NCI-H1417 (cell line): ENCODE measurements at regions not wholly inside any gene's neighbourhood (a gene's known extent, or its start where the extent isn't known, plus 50 kb on each side); places are given as distances from the start of the nearest gene placed in this dataset.
"Not testable (repeated sequence)": the region's sequence is repeated elsewhere in the genome, so short reads cannot be mapped to it uniquely, and the experiment has no call there.

Source experiments
- DNase-seq, 3 experiments: peaks; one replicate each; lab custom pipeline; 2025; lab: John Stamatoyannopoulos, UW

DNA sequence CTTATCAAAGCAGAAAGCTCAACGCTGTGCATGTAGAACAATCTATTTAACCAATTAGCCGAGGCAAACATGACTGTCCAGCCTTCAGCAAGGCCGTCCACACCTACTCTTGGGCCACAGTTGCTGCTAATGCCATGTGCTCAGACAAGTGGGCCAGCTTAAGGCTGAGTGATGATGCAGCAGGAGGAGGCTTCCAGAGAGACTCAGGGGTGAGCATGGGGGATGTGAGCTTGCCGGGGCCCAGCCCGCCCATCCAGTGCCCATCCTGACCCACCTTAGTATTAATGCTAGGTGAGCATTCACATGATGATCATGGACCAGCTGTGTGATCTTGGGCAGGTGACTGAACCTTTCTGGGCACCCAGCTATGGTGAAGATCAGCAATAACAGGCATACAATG is 150.1 kb downstream of the TPRA1 start:
- DNase-seq: no peak

DNA sequence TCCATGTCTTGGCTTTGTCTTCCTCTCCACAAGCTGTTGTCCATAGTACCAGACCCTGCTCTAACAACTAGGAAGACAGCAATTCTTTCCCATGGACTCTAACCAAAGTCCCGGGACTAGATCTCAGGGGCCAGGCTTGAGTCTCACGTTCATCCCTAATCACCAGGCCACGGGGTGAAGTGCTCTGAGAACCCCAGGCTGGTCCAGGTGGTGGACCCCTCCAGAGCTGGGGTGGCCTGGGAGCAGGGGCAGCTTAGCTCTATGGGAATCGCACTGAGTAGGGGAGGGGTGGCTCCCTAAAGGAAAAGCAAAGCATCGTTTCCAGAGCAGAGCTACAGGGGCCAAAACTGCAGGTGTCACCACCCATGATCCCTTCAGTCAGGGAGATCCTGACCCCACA is 150.9 kb downstream of the TPRA1 start:
- no peak for DNase-seq

DNA sequence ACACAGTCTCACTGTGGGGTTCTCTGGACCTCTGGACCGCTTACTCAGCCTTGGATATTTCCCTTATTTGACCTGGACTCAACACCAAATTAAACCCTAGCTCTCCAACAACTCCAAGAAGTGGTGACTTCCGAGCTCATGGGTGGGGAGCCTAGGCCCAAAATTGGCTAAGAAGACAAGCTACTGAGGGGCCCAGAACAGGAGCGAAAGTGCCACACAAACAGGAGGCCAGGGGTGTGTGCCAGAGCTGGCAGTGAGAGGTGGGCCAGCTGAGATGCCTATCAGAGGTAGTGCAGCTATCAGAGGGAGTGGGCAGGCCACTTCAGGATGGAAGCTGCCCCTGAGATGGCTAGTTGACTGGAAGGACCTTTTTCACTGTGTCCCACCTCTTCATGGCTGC is 151.1 kb upstream of the PRR20G start:
- no peak for DNase-seq

DNA sequence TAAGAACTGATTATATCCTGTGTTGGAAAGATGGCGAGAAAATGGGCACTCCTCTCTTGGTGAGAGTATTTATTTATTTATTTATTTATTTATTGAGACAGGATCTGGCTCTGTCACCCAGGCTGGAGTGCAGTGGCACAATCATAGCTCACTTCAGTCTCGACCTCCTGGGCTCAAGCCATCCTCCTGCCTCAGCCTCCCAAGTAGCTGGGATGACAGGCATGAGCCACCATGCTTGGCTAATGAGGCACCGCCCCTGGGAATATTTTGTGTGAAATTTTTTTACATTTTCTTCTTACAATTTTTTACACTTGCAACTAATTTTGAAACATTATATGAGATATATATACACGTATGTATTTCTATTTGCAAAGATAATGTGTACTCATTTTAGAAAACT is 150.5 kb upstream of the PRR20G start:
- no peak for DNase-seq

DNA sequence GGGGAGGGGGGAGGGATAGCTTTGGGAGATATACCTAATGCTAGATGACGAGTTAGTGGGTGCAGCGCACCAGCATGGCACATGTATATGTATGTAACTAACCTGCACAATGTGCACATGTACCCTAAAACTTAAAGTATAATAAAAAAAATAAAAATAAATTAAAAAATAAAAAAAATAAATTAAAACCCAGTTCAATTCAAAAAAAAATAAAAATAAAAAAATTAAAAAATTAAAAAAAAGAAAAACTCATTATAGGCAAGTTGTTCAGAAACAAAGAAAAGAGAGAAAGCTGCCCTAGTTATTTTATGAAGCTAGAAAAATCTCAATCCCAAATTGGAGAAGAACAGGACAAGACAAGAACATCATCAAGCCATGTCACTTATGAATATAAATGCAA is 147.5 kb upstream of the PRR20G start:
- DNase-seq: not testable (repeated sequence)

DNA sequence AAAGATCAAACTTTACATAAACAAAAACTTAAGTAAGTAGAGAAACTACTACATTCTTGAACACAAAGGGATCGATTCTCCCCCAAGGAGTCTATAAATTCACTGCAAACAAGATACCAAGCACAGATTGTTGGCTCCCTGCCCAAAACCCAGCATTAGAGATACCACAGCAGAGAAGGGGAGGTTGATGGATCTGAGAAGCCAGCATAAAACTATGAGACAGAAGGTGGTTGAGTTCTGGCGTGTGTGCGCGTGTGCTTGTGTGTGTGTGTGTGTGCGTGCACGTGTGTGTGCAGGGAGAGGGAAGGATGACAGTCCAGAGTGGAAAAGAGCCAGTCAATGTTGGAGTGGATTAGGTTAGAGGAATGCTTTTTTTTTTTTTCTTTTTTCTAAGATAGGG is 143.2 kb upstream of the PRR20G start:
- peak; percentile 28 to 68 (median 60) for DNase-seq

DNA sequence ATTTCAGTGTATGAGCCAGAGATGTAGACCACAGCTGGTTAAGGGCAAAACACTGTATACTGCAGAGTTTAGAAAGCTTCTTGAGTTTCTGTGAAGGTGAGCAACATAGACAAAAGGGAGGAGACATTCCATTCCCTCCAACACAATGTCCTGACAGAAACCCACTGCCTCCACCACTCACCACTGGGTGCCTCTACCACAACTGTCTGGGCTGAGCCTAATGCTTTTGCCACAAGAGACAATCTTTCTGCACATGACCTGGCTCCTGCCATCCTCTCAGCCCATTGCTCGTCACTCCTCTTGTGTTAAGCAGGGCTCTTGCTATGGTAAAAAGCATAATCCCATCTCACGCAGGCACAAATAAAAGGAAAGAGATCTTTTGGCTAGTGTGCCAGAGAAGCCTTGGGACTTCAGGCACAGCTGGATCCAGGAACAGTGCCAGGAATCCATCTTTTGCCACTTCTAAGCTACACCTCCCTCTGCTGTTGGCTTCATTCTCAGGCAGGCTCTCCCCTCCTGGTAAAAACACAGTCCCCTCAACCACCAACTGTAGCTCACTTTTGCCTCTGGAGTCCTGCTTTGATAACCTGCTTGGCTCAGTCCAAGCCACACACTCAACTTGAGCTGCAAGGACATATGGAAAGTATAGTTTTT is 140.6 kb upstream of the PRR20G start:
- peak in 1 of 3 experiments; percentile 34 for DNase-seq

DNA sequence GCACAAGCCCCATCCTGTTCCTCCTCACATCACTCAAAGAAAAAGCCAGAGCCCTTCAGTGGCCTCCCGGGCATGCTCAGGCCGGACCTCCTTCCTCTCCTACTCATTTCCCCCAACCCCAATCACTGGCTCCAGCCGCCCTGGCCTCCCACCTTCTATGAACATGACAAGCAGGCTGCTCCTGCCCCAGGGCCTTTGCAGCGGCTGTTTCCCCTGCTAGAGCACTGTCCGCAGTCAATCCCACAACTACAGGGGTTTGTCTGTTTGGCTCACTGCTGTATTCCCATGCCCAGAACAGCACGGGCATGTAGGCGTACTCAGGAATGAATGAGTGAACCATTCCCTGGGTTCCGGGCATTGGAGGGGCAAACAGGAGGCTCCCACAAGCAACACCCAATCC is 139.8 kb upstream of the PRR20G start:
- DNase-seq: no peak

DNA sequence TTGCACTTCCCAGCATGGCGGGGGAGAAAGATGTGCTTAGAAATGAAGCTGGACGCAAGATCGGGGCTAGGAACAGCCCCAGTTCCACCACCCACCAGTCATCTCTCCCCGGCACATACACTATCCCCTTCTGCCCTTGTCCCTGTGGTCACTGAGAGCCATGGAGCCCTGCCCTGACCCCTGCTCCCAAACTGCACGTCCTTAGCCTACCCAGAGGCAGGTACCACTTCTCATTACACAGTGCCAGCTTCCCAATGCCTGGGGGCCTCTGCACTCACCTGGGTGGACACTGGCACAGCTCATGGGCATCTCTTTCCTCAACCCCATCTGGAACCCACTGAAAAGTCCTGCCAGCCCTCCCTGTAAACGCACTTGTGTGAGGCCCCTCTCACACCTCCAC is 139.3 kb upstream of the PRR20G start:
- DNase-seq: no peak

DNA sequence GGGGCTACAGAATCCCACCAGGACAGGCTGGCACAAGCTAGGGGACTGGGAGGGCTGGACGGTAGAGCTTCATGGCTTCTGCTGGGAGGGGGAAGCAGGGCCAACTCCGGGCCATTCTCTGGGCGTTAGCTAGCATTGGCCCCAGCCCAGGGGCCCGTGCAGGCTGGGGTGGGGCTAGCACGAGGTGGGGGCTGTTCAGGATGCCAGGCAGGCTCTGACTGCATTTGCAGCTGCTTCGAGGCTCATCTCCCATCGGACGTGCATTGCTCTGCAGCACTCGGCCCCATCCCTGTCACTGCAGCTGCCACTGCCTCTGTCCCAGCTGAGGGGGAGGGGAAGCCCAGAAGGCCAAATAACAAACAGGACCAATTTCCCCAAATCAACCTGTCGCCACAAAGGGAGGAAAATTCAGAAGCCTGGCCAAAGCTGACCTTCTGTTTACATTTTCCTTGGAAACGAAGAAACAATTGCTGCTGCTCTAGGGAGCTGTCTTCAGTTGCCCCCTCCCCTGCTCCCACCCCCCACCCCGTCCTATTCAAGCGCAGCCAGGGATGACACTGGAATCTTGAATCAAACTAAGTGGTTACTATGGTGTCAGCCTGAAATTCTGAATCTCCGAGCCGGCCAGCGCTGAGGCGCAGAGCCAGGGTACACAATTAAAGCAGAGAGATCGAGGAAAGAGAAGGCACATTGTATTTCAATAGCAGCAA is 138.8 kb upstream of the PRR20G start:
- DNase-seq: peak in 2 of 3 experiments; percentile 22 to 65

DNA sequence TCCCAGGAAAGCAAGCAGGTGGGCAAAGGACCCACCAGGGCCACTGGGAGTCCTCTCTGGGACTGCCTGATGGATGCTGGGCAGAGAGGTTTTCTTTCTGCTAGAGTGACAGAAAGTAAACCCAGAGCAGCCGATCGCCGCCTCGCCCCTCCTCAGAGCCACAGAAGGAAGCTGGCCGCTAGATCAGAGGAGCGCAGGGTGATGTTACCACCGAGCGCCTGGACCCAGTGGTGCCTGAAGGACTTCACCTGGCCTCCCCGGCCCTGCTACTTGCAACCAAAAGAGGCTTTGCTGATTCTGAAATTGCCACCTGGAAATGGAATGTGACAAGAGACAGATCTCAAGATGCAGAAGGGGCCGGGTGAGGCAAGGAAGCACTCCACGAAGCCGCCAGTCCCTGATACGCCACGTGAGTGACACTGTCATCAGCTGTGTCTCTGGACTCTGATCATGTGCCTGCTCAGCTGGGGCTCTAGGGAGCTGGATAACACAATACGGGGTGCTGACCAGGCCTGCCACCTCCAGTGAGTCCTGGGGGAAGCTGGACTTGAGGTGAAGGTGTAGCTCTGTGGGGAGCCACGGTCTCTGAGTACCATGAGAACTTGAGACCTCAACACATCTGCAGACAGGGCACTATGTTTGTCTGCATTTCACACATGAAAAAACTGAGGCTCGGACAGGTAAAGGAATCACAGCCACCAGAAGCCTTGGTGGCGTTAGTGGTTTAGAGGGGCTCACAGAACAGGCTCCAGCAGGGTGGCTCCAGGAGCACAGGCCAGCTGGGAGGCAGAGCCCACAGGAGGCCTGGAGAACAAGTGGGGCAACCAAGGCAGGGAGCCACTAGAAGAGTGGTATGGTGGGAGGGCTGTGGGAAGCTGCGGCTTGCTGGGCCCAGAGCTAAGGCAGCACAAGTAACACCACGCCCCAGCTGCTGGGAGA is 137.9 kb upstream of the PRR20G start:
- peak in 2 of 3 experiments; percentile 49 to 51 for DNase-seq

DNA sequence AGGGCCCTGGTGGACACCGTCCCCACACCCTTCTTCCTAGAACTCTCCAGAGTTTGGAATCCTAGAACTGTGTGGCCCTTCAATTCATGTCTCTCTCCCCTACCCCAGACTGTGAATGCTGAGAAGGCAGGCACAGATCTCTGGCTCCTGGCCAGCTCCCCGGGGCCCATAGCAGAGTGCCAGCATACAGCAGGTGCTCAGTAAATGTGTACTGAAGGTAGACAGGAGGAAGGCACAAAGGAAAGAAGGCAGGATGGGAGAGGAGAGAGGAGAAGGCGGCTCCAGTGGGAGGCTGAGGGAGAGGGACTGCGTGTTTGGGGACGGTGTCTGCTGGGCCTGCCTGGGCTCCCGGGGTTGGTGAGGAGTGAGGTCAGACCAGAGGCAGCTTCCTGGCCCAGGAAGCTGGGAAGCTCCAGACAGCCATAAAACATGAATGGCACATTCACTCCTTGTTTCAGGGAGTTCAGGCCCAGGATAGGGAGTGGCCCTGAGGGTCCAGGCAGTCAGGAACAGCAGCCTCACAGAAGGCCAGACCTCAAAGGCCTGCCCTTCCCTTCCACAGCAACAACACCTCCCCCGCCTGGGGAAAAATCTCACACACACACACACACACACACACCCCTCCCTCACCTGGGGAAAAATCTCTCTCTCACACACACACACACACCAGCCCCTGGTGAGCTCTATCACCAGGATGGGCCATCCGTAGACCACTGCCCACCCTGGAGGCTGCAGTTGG is 137.1 kb upstream of the PRR20G start:
- no peak for DNase-seq

DNA sequence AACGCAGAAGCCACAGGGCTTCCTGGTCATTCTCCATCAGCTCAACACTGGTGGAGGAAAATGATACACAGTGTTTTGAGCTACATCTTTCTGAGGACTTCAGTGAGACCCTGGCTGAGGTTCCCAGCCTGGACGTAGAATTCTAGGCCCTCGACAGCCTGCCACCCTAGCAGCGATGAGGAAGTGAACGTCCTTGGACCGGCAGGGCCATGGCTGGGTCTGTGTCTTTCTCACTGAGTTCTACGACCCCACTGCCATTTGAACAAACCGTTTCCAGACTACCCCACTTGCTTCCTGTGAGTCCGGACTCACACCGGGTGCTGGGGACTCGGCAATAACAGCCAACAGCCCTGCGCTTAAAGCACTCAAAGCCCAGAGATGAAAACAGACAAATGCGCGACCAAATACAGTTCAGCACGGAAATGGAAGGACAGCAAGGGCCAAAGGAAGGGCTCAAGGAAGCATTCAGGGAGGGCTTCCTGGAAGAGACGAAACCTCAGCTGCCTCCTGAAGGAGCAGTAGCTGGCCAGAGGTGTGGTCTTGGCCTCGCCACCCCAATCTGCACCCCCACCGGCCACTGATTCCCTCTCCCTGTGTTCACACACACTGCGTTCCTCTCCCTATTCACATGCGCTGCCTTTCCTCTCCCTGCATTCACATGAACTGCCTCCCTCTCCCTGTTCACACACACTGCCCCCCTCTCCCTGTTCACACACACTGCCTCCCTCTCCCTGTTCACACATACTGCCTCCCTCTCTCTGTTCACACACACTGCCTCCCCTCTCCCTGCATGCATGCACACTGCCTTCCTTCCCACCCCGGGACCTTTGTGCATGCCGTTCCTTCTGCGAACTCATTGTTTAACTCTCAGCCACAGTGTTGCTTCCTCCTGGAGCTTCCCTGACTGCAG is 136.3 kb upstream of the PRR20G start:
- no peak for DNase-seq

DNA sequence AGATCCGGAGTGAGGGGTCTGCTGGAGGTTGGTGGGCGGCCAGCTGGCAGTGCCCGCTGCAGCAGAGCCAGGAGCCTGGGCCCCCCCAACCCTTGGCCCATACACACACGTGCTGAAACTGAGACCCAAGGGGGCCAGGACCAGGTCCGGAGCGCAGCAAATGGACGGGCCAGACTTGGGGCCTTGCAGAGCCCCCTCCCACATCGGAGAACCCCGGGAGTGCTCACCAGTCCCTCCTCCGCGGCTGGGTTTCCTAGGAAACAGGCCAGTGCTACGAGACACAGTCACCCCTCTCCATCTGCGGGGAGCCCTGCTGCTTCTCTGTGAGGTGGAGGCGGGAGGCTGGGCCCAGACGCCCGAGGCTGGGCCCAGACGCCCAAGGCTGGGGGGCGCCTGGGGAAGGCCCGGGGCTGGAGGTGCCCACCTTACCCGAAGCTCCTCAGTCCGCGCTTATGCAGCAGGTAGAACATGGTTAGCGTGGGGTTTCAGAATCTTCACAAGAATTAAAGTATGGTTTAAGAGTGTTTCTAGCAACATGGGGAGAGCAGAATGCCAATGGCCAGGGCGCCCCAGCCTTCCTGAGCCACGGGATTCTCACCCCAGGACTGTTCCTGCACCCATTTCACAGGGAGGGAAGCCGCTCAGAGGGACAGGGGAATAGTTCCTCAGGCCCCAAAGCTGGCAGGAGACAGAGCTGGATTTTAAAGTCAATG is 135.0 kb upstream of the PRR20G start:
- peak in 2 of 3 experiments; percentile 21 to 43 for DNase-seq

DNA sequence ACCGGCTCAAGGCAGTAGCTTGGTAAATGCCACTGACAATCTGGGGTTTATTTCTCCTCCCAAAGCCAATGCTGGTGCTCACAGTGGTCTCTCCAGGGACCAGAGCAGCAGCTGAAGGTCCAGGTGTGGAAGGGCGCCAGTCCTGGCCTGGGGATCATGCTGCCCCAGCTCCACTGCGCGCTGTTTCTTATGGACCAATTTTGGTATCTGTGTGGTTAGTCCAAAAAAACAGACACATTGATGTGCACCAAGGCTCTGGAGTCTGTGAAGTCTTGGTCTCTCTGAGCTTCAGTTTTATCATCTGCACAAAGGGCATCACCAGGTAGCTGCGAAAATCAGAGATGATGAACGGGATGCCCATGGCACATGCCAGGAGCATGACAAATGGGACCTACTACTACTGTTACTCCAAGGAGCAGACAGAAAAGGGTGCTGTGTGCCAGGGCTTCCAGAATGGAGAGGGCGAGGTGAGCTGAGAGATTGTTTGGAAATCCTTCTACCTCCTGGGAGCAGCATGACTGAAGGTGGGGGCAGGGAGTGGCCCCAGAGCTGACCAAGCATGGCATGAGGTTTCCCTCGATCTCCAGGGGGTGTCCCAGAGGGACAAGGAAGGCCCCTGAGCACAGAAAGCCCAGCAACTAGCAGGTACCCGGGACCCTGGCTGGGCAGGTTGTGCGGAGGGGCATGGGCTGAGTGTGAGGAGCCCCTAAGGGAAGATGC is 134.3 kb upstream of the PRR20G start:
- no peak for DNase-seq

DNA sequence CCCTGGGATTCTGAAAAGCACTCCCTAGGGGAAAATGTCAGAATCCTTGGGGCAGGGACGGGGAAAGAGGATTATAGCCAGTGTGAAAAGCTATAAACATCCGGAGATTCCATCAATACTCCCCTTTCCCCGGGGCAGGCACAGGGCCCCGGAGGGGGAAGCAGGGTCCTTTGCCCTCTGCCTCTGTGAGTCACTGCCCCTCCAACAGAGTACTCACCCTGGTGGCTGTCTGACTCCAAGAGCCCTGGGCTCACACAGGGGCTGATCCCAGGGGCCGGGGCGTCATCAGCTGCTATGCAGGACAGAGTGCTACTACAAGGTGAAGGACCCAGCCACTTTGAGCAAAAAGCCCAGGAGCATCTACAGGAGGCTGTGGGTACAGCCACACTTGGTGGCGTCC is 133.0 kb upstream of the PRR20G start:
- no peak for DNase-seq

DNA sequence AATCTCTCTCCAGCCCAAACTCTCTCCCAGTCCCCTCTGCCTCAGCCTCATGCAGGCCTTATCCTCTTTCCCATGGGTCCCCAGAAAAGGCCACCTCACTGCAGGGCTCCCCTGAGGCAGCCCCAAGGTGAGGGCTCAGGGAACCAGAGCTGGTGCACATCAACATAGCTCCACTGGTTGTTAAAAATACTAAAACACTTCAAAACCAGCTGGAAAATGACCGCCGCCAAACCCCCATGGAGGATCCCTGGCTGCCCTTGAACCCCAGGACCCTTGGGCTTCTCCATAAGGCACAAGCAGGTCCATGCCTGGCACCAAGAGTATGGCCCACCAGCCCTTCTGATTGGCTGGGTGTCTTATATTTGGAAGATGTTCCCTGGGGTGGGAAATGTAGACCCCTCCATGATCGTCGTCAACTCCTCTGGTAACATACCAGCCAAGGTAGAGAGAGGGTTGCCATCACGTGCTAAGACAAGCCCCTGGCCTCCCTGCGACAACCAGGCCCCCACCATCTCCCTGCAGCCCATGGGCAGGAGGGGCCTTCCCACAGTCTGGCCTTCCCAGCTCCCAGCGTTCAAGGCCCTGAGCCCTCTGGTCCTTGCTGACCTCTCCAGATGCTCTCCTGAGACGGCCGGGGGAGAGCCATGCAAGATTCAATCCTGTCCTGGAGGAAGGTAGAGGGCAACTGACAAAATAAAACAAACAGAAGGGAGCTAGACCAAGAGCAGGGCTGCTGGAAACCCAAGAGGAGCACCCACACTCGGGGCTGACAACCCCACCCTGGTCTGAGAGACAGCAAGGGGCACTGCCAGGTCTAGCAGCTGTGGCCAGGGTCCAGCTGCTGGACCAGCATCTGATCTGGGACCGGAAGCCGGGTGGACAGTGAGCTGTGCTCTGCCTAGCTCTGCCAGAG is 132.1 kb upstream of the PRR20G start:
- DNase-seq: no peak

DNA sequence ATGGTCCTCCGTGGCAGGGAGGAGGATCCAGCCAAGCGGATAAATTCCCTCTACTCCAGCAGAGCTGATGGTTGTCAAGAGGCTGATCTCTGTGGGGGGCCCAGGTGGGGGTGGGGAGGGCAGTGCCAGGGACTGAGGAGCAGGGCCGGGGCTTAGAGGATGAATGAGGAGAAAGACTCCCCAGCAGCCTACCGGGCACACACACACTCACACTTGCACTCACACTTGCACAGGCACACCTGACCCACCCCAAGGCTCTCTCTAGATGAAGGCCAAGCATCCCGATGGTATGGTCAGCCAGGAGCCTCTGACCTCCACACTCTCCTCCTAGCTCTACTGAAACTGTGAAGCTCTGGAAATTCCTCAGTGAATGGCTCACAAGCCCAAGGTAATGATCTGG is 131.3 kb upstream of the PRR20G start:
- DNase-seq: peak in 2 of 3 experiments; percentile 84 to 95
